DND-41 (cell line): ENCODE measurements at regions not wholly inside any gene's neighbourhood (a gene's known extent, or its start where the extent isn't known, plus 50 kb on each side); places are given as distances from the start of the nearest gene placed in this dataset.

ENCODE experiments used
- CTCF ChIP-seq: IDR thresholded peaks from 2 replicates; pipeline ENCODE4 v1.5.1; 2012; ENCODE audit warnings: borderline replicate concordance, low read length, moderate library complexity, mild to moderate bottlenecking; ENCODE audit not compliant: poor library complexity, severe bottlenecking; ENCODE audit errors: extremely low read depth
- EZH2 ChIP-seq: IDR thresholded peaks from 3 replicates; pipeline ENCODE4 v1.6.1; 2012; ENCODE audit warnings: borderline replicate concordance, low read depth, mild to moderate bottlenecking, moderate library complexity, low read length, inconsistent platforms; ENCODE audit not compliant: severe bottlenecking

DNA sequence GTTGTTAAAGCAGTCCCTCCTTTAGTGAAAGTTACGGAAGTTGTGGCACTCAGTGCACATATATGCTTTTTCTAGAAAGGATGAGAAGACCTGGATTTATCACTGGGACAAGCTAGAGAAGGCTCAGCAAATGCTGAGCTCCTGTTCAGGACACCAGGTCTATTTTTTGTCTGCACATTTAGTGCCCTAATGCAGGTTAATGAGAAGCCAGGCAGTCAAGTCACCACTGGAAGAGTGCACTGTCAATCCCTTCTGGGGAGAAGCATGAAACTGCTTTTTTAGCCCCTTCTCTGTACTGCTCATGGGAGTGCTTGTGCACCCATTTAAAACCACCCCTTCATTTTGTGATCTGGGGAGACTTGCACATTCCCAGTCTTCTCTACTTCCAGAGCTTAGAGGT, 624.1 kb upstream of the USP24 start:
- TF ChIP-seq CTCF (no peak), EZH2 (no peak)
